Peyer's patch (tissue), 4 donors: ENCODE measurements at regions not wholly inside any gene's neighbourhood (a gene's known extent, or its start where the extent isn't known, plus 50 kb on each side); places are given as distances from the start of the nearest gene placed in this dataset.

Experiments used
- DNase-seq, 3 donors: peaks; one replicate each; pipeline ENCODE4 v3.0.0-alpha.2; 2017 to 2019
- H3K27ac ChIP-seq, 4 donors: fragments of 200-600 bp; sonication (generic); one replicate each; pipeline ENCODE4 v1.5.1; 2016 to 2019
- H3K27me3 ChIP-seq, 2 donors: fragments of 200-600 bp; sonication (generic); one replicate each; pipeline ENCODE4 v1.5.1; 2019
- H3K36me3 ChIP-seq, 3 donors: fragments of 200-600 bp; sonication (generic); one replicate each; pipeline ENCODE4 v1.5.1; 2016 to 2019
- H3K4me1 ChIP-seq, 4 donors: fragments of 200-600 bp; sonication (generic); one replicate each; pipeline ENCODE4 v1.5.1; 2016 to 2019
- H3K4me3 ChIP-seq, 4 donors: fragments of 200-600 bp; sonication (generic); 1 replicate in 3 of 4; 2 replicates in 1 of 4; pipeline ENCODE4 v1.5.1; 2016 to 2019; ENCODE audit warnings: mild to moderate bottlenecking in 1 of 4
- H3K9me3 ChIP-seq, 4 donors: fragments of 200-600 bp; sonication (generic); one replicate each; pipeline ENCODE4 v1.5.1; 2016 to 2019; ENCODE audit warnings: mild to moderate bottlenecking in 1 of 4
- POLR2A ChIP-seq, 2 donors: fragments of 450-650 bp; IDR thresholded peaks; one replicate each; pipeline ENCODE4 v1.5.1; 2017; ENCODE audit warnings: antibody characterized with exemption in 2 of 2, mild to moderate bottlenecking in 2 of 2, moderate library complexity in 2 of 2
- TF ChIP-seq, protein P1 (sequence below), 6 experiments: fragments of 450-650 bp in 4 of 6; fragments of 200-600 bp in 2 of 6; sonication (generic) in 1 of 6; IDR thresholded peaks; one replicate each; pipeline ENCODE4 v1.5.1; 2017 to 2019; ENCODE audit warnings: antibody characterized with exemption in 6 of 6, mild to moderate bottlenecking in 3 of 6, moderate library complexity in 1 of 6

DNA sequence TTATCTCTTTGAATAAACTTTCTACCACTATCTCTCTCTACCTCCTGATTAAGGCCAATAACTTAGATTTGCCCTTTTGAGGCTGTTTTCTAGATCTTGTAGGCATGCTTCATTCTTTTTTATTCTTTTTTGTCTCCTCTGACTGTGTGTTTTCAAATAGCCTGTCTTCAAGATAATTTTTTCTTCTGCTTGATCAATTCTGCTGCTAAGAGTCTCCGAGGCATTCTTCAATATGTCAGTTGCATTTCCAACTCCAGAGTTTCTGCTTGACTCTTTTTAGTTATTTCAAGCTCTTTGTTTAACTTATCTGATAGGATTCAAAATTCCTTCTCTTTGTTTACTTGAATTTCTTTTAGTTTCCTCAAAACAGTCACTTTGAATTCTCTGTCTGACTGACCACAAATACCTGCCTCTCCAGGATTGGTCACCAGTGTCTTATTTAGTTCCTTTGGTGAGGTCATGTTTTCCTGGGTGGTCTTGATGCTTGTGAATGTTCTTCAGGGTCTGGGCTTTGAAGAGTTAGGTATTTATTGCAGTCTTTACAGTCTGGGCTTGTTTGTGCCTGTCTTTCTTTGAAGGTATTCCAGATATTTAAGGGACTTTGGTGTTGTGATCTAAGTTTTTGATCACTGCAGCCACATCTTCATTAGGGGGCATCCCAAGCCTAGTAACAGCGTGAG lies 197.3 kb upstream of the STK17B start:
- Histone ChIP-seq H3K9me3 (no peaks in the 10 kb centered on the region), H3K27me3 (no peaks in the 10 kb centered on the region), H3K4me3 (no peak overlapping the region), H3K27ac (no peak overlapping the region), H3K4me1 (no peaks in the 10 kb centered on the region), H3K36me3 (no peaks in the 10 kb centered on the region)
- DNase-seq, result no peak
- TF ChIP-seq, protein P1, sequence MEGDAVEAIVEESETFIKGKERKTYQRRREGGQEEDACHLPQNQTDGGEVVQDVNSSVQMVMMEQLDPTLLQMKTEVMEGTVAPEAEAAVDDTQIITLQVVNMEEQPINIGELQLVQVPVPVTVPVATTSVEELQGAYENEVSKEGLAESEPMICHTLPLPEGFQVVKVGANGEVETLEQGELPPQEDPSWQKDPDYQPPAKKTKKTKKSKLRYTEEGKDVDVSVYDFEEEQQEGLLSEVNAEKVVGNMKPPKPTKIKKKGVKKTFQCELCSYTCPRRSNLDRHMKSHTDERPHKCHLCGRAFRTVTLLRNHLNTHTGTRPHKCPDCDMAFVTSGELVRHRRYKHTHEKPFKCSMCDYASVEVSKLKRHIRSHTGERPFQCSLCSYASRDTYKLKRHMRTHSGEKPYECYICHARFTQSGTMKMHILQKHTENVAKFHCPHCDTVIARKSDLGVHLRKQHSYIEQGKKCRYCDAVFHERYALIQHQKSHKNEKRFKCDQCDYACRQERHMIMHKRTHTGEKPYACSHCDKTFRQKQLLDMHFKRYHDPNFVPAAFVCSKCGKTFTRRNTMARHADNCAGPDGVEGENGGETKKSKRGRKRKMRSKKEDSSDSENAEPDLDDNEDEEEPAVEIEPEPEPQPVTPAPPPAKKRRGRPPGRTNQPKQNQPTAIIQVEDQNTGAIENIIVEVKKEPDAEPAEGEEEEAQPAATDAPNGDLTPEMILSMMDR (IDR thresholded peaks at IDR 0.05), result no peak
- TF ChIP-seq POLR2A (IDR thresholded peaks at IDR 0.05), result no peak

DNA sequence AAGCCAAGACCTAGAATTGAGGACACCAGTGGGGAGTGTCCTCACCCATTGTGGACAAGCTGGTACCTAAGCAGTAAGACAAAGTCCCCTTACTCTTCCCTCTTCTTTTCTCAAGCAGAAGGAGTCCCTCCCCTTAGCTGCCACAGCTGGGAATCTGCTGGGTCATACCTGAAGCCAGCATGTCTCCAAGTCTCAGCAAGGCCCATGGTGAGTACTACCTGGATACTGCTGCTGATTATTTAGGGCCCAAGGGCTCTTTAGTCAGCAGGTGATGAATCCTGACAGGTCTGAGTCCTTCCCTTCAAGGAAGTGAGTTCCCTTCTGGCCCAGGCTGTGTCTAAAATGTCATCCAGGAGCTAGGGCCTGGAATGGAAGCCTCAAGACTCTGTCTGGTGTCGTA lies 198.6 kb upstream of the STK17B start:
- TF ChIP-seq, protein P1 (IDR thresholded peaks at IDR 0.05), result no peak
- TF ChIP-seq POLR2A (IDR thresholded peaks at IDR 0.05), result no peak
- Histone ChIP-seq H3K4me3 (no peak overlapping the region), H3K27ac (no peak overlapping the region), H3K27me3 (no peaks in the 10 kb centered on the region), H3K4me1 (no peaks in the 10 kb centered on the region), H3K36me3 (no peaks in the 10 kb centered on the region), H3K9me3 (no peaks in the 10 kb centered on the region)
- DNase-seq, result no peak

DNA sequence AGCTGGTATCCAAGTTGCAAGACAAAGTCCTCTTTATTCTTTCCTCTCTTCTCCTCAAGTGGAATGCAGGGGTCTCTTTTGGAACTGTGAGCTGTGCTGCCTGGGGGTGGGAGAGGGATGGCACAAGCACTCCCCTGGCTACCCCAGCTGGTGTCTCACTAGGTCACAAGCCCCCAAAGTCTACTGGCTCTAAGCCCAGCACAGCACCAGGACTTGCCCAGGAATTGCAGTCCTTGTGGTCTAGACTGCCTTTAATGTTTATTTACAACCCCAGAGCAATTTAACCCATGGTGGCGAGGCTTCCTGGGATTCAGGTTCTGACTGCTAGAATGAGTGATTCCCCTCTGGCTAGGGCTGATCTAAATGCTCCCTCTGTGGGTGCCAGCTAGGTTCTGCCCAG lies 199.0 kb upstream of the STK17B start:
- no peak for TF ChIP-seq POLR2A (IDR thresholded peaks at IDR 0.05)
- H3K9me3 ChIP-seq, result no peaks in the 10 kb centered on the region
- DNase-seq, result no peak
- no peaks in the 10 kb centered on the region for H3K36me3 ChIP-seq
- no peak overlapping the region for H3K27ac ChIP-seq
- H3K27me3 ChIP-seq, result no peaks in the 10 kb centered on the region
- no peak overlapping the region for H3K4me3 ChIP-seq
- no peaks in the 10 kb centered on the region for H3K4me1 ChIP-seq

DNA sequence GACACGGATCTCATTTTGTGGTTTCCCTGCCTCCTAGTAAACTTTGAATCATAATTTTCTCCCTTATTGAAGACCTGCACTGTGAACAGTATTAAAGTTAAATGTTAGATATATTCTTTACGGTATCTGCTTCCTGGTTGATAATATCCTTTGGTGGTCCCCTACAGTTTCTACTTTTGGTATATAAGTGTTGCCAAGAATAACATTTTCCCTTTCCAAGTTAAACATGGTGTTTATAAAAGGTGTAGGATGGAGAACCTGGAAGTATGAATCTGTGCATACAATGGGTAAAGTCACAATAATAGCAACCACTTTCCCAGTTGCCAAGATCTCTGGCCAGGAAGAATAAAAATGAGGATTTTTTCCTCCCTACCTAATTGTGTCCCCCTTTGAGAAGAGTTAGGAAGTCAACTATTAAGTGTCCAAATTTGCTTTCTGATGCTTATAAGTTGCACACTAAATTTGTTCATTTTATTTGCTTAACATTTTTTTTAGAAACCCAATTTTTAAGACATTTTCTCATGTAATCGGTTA lies 201.0 kb upstream of the STK17B start:
- no peaks in the 10 kb centered on the region for H3K36me3 ChIP-seq
- no peak for DNase-seq
- H3K9me3 ChIP-seq, result no peaks in the 10 kb centered on the region
- H3K4me1 ChIP-seq, result no peaks in the 10 kb centered on the region
- no peak for TF ChIP-seq POLR2A (IDR thresholded peaks at IDR 0.05)
- TF ChIP-seq, protein P1 (IDR thresholded peaks at IDR 0.05), result no peak
- H3K27ac ChIP-seq, result no peak overlapping the region
- H3K27me3 ChIP-seq, result no peaks in the 10 kb centered on the region
- no peak overlapping the region for H3K4me3 ChIP-seq

DNA sequence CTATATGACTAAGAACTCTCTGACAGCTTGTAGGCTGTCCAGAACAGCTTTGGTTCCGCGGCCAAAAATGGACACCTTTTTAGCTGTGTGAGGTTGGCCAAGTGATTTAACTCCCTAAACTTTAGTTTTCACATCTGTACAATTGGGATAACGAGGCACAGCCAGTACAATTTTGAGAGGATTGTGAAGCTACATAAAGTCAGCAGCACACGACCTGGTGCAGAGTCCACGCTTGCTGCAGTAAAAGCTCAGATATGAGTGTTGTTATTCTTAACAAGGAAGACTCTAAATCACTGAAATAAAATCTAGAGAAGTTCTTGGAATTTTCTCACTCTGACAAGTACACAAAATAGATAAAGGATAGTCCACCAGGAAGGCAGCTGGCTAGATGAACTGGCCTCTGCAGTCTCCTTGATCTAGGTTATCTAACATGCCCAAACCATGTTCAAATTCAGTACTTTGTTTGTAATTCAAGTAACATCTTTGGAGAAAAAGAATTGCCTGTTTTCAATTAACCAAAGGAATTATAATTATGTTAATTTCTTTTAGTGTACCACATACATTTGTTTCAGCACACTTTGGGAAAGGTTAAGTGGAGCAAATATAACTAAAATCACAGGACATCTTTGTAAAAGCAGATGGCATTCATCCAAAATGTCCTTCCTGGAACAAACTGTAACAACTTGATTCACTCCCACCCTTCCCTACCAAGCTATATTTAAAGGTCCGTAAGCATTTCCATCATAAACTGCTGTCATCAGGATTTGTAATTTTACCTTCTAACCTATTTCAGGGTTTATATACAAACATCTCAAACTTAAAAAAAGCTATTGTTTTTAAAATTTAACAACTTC lies 201.7 kb upstream of the STK17B start:
- peak overlapping the region in 1 of 4 donors; percentile 16 for H3K27ac ChIP-seq
- no peaks in the 10 kb centered on the region for H3K4me1 ChIP-seq
- DNase-seq, result no peak

More for the DNA sequence above, 201.7 kb upstream of the STK17B start:
- TF ChIP-seq POLR2A (IDR thresholded peaks at IDR 0.05), result no peak
- TF ChIP-seq, protein P1 (IDR thresholded peaks at IDR 0.05), result no peak
- no peaks in the 10 kb centered on the region for H3K9me3 ChIP-seq
- H3K4me3 ChIP-seq, result no peak overlapping the region
- H3K27me3 ChIP-seq, result no peaks in the 10 kb centered on the region
- no peaks in the 10 kb centered on the region for H3K36me3 ChIP-seq
